H7 (cell line): ENCODE measurements at regions not wholly inside any gene's neighbourhood (a gene's known extent, or its start where the extent isn't known, plus 50 kb on each side); places are given as distances from the start of the nearest gene placed in this dataset.
A peak's percentile ranks its signal among the peaks of the same experiment; 100 is the strongest.
"Not testable (repeated sequence)": the region's sequence is repeated elsewhere in the genome, so short reads cannot be mapped to it uniquely, and the experiment has no call there.

Source experiments
- DNase-seq: peaks from one replicate; pipeline ENCODE4 v3.0.0; 2012
- H3K27me3 ChIP-seq: 2 replicates; pipeline ENCODE4 v1.6.0; 2011; ENCODE audit warnings: mild to moderate bottlenecking, low read length; ENCODE audit not compliant: control insufficient read depth, insufficient read depth
- H3K36me3 ChIP-seq: replicated peaks from 2 replicates; pipeline ENCODE4 v1.5.1; 2011; ENCODE audit warnings: low read length; ENCODE audit not compliant: control insufficient read depth, insufficient read depth
- H3K4me3 ChIP-seq: 2 replicates; pipeline ENCODE4 v1.5.1; 2011; ENCODE audit warnings: low read depth, mild to moderate bottlenecking, control low read depth, low read length, moderate library complexity; ENCODE audit not compliant: insufficient read depth

DNA sequence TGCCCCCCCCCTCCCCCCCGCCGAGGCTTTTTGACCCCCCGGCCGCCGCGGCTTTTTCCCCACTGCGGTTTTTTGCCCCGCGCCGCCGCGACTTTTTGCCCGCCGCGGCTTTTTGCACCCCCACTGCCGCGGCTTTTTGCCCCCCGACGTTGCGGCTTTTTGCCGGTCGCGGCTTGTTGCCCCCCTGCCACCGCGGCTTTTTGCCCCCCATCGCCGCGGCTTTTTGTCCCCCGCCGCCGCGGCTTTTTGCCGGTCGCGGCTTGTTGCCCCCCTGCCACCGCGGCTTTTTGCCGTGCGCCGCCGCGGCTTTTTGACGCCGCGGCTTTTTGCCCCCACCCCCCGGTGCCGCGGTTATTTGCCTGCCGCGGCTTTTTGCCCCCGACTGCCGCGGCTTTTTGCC is 395.4 kb downstream of the ZNF33B start:
- not testable (repeated sequence) for H3K36me3 ChIP-seq, DNase-seq, H3K4me3 ChIP-seq, H3K27me3 ChIP-seq

DNA sequence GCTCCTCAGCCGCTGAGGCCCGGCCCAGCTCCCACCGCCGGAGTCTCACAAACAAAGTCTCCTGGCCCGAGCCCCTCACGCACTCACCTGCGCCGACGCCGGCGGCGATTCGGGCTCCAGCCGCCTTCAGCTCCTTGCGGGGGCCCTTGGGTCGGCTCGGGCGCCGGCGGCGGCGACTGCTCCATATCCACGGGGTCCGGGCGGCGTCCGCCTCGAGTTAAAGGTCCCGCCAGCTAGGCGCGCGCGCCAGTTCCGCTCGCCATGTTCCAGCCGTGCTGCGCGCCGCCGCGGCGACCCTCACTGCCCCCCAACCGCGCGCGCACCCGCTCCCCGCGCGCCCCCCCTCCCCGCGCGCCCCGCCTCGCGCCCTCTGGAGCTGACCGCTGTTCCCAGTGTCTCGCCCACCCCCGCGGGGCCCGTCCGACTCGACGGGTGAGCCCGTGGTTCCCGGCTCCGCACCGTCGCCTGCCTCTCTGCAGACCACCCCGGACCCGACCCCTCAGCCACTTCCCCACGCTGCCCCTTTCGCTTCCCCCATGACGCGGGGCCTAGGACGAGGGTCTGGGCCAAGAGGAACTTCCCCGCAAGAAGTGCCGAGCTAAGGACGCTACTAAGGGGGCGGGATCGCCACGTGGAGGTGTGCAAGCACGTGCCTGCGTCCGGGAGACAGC is 396.1 kb downstream of the ZNF33B start:
- Histone ChIP-seq H3K27me3 (no peaks in the 10 kb centered on the region), H3K4me3 (no peak overlapping the region), H3K36me3 (no peaks in the 10 kb centered on the region)
- peak; percentile 5 for DNase-seq

DNA sequence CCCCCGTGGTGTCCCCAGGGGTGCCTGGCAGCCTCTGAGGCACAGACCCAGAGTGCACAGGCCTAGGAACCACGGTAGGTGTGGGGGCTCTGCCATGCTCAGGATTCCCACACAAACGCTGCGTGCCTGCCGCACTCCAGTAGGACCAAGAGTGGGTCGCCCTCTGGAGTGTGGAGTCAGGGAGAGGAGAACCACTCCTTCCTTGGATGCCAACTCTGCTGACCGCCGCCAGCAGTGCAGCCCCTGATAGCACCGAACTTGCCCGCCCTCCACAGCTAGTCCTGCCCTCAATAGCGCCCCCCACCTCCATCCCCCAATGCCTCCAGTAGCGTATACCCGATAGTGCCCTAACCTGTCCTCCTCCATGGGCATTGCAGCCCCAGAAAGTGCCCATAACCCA is 402.0 kb downstream of the ZNF33B start:
- not testable (repeated sequence) for H3K4me3 ChIP-seq, H3K36me3 ChIP-seq, DNase-seq, H3K27me3 ChIP-seq

DNA sequence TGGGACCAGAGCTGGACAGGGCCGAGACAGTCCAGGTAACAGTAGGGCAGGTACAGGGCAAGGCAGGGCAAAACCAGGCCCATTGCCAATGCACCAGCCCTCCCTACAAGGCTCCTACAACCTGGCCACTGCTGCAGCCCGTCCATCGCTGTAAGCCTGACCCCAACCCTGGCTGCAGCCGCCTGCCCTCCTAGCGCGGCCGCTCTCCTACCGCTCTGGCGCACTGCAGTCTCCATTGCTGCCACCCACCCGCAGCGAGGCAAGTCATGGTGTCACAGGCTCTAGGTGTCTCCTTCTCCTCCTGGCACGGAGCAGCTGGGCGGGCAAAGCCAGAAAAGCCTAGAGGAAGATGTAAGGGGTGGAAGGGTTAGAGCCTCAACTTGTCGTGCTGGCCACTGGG is 402.6 kb downstream of the ZNF33B start:
- H3K27me3 ChIP-seq, H3K36me3 ChIP-seq, DNase-seq, H3K4me3 ChIP-seq: not testable (repeated sequence)

DNA sequence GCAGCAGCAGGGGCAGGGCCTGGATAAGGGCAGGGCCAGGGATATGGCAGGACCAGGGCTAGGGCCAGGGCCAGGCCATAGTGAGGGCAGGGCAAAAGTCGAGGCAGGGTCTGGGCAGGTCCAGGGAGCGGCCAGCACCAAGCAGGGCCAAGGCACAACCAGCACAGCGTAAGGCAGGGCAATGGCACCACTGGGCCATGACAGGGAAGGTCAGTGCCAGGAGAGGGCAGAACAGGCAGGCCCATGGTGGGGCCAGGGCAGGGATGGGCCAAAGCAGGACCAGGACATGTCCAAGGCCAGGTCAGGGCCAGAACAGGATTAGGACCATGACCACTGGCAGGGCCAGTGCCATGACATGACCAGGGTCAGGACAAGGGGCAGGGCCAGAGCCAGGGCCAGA is 403.1 kb downstream of the ZNF33B start:
- not testable (repeated sequence) for H3K36me3 ChIP-seq, H3K27me3 ChIP-seq, H3K4me3 ChIP-seq, DNase-seq

DNA sequence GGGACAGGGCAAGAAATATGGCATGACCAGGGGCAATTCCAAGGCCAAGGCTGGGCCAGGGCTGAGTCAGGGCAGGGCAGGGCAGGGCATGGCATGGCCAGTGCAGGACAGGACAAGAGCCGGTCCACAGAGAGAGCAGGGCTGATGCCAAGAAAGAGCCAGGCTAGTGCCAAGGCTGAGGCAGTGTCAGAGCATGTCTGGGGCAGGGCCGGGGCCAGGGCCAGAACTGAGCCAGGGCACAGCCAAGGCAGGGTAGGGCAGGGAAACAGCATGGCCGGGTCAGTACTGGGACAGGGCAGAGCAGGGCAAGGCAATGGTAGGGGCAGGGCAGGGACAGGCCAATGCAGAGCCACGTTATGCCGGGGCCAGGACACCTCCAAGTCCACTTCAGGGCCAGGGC is 403.9 kb downstream of the ZNF33B start:
- not testable (repeated sequence) for H3K27me3 ChIP-seq, H3K4me3 ChIP-seq, DNase-seq, H3K36me3 ChIP-seq

DNA sequence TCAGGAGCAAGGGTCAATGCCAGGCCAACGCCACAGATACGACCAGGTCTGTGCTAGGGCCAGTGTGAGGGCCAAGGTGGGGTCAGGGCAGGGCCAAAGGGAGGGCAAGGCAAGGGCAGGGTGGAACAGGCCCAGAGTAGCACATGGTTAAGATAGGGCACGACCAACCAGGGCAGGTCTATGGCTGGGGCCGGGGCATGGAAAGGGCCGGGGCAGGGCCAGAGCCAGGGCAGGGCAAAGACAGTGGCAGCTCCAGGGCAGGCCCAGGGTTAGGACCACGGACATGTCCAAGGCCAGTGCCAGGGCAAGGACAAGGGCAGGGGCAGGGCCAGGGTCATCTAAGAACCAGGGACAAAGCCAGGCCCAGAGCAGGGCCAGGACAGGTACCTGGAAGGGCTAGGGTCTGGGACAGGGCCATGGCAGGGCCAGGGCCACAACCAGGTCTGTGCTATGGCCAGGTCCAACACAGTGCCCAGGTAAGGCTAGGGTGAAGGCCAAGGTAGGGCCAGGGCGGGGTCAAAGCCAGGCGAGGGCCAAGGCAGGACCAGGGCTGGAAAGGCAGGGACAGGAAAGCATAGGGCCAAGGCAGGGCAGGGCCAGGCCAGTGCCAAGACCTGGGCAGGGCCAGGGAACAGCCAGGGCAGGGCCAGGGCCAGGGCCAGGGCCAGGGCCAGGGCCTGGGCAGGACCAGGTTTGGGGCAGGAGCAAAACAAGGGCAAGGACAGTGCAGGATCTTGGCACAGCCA is 404.7 kb downstream of the ZNF33B start:
- DNase-seq, H3K4me3 ChIP-seq, H3K36me3 ChIP-seq, H3K27me3 ChIP-seq: not testable (repeated sequence)

DNA sequence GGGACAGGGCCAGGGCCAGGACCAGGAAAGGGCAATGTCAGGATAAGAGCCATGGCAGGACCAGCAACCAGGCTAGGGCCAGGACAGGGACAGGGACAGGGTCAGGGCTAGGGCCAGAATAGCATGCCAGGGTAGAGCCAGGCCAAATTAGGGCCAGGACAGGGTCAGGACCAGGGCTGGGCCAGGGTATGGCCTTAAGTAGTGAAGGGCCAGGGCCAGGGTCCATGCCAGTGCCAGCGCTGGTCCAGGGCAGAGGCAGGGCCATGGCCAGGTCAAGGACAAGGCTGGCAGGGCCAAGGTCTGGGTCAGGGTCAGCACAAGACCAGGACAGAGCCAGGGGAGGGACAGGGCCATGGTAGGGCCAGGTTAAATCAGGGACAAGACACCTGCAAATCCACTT is 405.4 kb downstream of the ZNF33B start:
- H3K36me3 ChIP-seq, DNase-seq, H3K27me3 ChIP-seq: not testable (repeated sequence)

DNA sequence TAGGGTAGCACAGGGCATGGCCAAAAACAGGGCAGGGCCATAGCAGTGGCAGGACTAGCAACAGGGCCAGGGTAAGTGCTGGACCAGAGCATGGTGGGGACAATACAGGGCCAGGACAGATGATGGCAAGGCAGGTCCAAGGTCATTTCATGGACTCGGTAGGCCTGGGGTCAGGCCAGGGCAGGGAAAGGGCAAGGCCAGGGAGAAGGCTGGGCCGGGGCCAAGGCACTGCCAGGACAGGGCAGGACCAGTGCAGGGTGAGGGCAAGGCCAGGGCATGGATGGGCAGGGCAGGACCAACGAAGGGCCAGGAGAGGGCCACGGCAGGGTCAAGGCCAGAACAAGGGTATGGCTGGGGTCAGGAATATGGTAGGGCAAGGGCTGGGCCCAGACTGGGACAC is 407.6 kb downstream of the ZNF33B start:
- not testable (repeated sequence) for DNase-seq, H3K36me3 ChIP-seq, H3K4me3 ChIP-seq, H3K27me3 ChIP-seq

More for the DNA sequence above, 405.4 kb downstream of the ZNF33B start:
- not testable (repeated sequence) for H3K4me3 ChIP-seq

DNA sequence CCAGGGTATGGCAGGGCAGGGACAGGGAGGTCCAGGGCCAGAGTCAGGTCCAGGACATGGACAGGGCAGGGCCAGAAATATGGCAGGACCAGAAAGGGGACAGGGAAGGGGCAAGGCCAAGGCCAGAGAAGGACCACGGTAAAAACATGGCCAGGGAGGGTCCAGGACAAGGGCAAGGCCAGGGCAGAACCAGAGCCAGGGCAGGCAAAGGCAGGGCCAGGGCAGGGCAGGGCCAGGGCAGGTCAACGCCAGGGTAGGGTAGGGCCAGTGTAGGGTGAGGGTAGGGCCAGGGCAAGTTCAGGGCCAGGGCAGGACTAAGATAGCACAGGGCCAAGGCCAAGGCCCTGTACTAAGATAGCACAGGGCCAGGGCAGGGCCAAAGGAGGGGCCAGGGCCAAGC is 408.3 kb downstream of the ZNF33B start:
- DNase-seq = not testable (repeated sequence)

DNA sequence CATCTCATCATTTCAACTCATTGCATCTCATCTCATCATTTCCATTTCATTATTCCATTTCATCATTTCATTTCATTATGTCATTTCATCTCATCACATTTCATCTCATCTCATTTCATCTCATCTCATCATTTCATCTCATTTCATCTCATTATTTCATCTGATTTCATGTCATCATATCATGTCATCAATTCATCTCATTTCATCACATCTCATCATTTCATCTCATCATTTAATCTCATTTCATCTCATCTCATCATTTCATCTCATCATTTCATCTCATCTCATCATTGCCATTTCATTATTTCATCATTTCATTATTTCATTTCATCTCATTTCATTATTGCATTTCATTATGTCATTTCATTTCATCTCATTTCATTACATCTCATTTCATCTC is 410.5 kb downstream of the ZNF33B start:
- not testable (repeated sequence) for H3K4me3 ChIP-seq, H3K27me3 ChIP-seq, H3K36me3 ChIP-seq, DNase-seq

More for the DNA sequence above, 408.3 kb downstream of the ZNF33B start:
- H3K36me3 ChIP-seq, H3K27me3 ChIP-seq, H3K4me3 ChIP-seq: not testable (repeated sequence)

DNA sequence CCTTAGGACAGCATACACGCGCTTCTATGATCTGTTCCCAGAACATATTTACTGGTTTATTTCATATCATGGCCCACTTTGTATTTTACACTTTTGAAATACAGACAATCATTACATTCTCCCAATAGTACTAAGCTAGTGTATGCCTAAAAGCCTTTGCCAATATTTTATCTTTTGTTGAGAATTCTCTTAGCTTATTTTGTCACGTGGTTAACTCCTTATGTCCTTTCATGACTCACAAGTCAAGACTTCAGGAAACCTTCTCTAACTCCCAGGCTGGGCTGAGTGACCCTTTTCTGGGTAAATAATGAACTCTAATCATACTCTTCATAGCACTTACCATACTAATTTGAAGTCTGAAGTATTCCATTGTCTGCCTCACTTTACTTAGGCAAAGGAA is 444.8 kb downstream of the ZNF33B start:
- H3K4me3 ChIP-seq, H3K36me3 ChIP-seq, H3K27me3 ChIP-seq, DNase-seq: not testable (repeated sequence)

DNA sequence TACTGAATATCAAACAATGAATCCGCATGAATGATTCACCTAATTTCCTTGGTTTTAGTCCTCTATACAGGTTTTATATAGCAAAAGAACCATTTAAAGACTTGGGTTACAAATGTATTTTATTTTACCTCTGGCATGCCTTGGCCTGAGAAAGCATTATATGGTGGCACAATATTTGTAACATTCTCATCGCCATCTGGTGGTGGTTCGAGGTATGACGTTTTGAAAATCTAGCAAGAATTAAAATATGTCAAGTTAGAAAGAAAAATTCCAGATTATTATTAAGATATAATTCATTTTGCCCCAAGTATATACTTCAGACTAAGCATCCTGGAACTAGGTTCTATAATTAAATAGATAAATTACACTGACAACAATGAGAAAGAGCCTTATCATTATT is 445.9 kb downstream of the ZNF33B start:
- not testable (repeated sequence) for H3K27me3 ChIP-seq, H3K4me3 ChIP-seq, H3K36me3 ChIP-seq
- peak; percentile 1 for DNase-seq

DNA sequence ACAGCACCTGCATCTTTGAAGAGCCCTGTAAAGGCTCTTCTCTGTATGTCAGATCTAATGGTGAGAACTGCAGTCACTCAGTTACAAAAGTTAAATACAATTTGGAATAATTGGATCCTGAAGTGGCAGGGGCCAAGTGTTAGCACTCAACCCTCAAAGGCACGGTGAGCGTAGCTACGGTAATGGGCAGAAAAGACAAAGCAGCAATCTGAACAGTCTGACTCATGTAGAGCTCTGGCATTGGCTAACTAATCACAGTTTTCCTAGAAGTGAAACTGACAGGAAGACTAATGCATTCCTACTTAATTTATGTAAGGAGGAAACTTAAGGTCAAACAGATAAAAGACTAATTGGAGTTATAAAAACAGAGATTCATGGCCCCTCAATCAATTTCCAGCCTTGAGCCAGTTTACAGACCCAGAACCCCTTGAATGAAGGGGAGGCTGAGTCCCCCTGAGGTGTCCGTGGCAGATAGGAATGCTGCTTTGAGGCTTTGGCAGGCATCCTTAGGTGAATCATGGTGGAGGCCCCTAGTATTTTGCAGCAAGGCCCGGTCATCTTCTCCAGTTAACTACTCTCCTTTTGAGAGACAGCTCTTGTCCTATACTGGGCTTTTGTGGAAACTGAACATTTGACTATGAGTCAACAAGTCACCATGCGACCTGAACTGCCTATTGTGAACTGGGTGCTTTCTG is 450.7 kb downstream of the ZNF33B start:
- not testable (repeated sequence) for DNase-seq, H3K36me3 ChIP-seq, H3K27me3 ChIP-seq, H3K4me3 ChIP-seq
